ENCODE measurements at regions not wholly inside any gene's neighbourhood (a gene's known extent, or its start where the extent isn't known, plus 50 kb on each side); places are given as distances from the start of the nearest gene placed in this dataset.

GRCh38 chr4:149135062-149135461 lies 680.6 kb downstream of the IQCM start:
- Histone ChIP-seq H3K9ac (ENCODE audit: control insufficient read depth, extremely low read depth, insufficient read depth, low read length) (no peak overlapping the region), H3K27me3 (ENCODE audit: control insufficient read depth, extremely low read depth, insufficient read depth, low read length) (no peaks in the 10 kb centered on the region), H3K4me1 (ENCODE audit: control insufficient read depth, extremely low read depth, insufficient read depth, low read length) (no peaks in the 10 kb centered on the region), H3K9me1 (ENCODE audit: control insufficient read depth, extremely low read depth, insufficient read depth, low read length) (no peaks in the 10 kb centered on the region), H3K27ac (ENCODE audit: control insufficient read depth, insufficient read depth, low read length) (no peak overlapping the region), H3K79me2 (ENCODE audit: control insufficient read depth, insufficient read depth, low read length) (no peaks in the 10 kb centered on the region), H2AFZ (ENCODE audit: control insufficient read depth, low read length) (no peak overlapping the region), H3K9me3 (ENCODE audit: control insufficient read depth, low read depth, low read length) (no peaks in the 10 kb centered on the region), H3K4me3 (ENCODE audit: control insufficient read depth in 2 of 3, extremely low read depth in 1 of 3, insufficient read depth in 2 of 3, low read depth in 1 of 3, low read length in 3 of 3) (no peak overlapping the region), H3K4me2 (ENCODE audit: control insufficient read depth, extremely low read depth, insufficient read depth, low read depth, low read length) (no peak overlapping the region), H4K20me1 (ENCODE audit: control insufficient read depth, extremely low read depth, insufficient read depth, low read length) (no peaks in the 10 kb centered on the region), H3K36me3 (ENCODE audit: control insufficient read depth in 2 of 2, extremely low read depth in 1 of 2, insufficient read depth in 2 of 2, low read length in 2 of 2) (no peaks in the 10 kb centered on the region)
- dilution Hi-C loops (cut with MboI; ENCODE audit: extremely low pct_ligation_motif_present, low sequenced_read_pairs): no loop called here
- DNase-seq (ENCODE audit: low read depth, low spot score) (no peak), FAIRE-seq (no peak)
- TF ChIP-seq CTCF (optimal IDR thresholded peaks at IDR 0.05 in 1 of 3, IDR thresholded peaks at IDR 0.05 in 1 of 3, conservative IDR thresholded peaks at IDR 0.05 in 1 of 3; ENCODE audit: extremely low read depth in 1 of 3, insufficient read depth in 2 of 3, low read length in 3 of 3): no peak
- no peak for TF ChIP-seq EZH2 (IDR thresholded peaks at IDR 0.05; ENCODE audit: low read length)

- FAIRE-seq (no peak), DNase-seq (ENCODE audit: low read depth, low spot score) (no peak)
- Histone ChIP-seq H3K79me2 (ENCODE audit: control insufficient read depth, insufficient read depth, low read length) (no peaks in the 10 kb centered on the region), H3K4me3 (ENCODE audit: control insufficient read depth in 2 of 3, extremely low read depth in 1 of 3, insufficient read depth in 2 of 3, low read depth in 1 of 3, low read length in 3 of 3) (no peak overlapping the region), H3K9me1 (ENCODE audit: control insufficient read depth, extremely low read depth, insufficient read depth, low read length) (no peaks in the 10 kb centered on the region), H3K4me2 (ENCODE audit: control insufficient read depth, extremely low read depth, insufficient read depth, low read depth, low read length) (no peak overlapping the region), H3K9ac (ENCODE audit: control insufficient read depth, extremely low read depth, insufficient read depth, low read length) (no peak overlapping the region), H4K20me1 (ENCODE audit: control insufficient read depth, extremely low read depth, insufficient read depth, low read length) (no peaks in the 10 kb centered on the region), H3K27me3 (ENCODE audit: control insufficient read depth, extremely low read depth, insufficient read depth, low read length) (no peaks in the 10 kb centered on the region), H3K9me3 (ENCODE audit: control insufficient read depth, low read depth, low read length) (no peaks in the 10 kb centered on the region), H2AFZ (ENCODE audit: control insufficient read depth, low read length) (no peak overlapping the region), H3K36me3 (ENCODE audit: control insufficient read depth in 2 of 2, extremely low read depth in 1 of 2, insufficient read depth in 2 of 2, low read length in 2 of 2) (no peaks in the 10 kb centered on the region), H3K27ac (ENCODE audit: control insufficient read depth, insufficient read depth, low read length) (no peak overlapping the region), H3K4me1 (ENCODE audit: control insufficient read depth, extremely low read depth, insufficient read depth, low read length) (peaks cover 8% of the 10 kb centered on the region)
- dilution Hi-C loops (cut with MboI; ENCODE audit: extremely low pct_ligation_motif_present, low sequenced_read_pairs): no loop called here
- TF ChIP-seq CTCF (optimal IDR thresholded peaks at IDR 0.05 in 1 of 3, IDR thresholded peaks at IDR 0.05 in 1 of 3, conservative IDR thresholded peaks at IDR 0.05 in 1 of 3; ENCODE audit: extremely low read depth in 1 of 3, insufficient read depth in 2 of 3, low read length in 3 of 3) (no peak), EZH2 (IDR thresholded peaks at IDR 0.05; ENCODE audit: low read length) (no peak)
Measured at GRCh38 chr4:149121023-149121404, 678.8 kb upstream of the NR3C2 start.
